GM18870 (cell line): ENCODE measurements at regions not wholly inside any gene's neighbourhood (a gene's known extent, or its start where the extent isn't known, plus 50 kb on each side); places are given as distances from the start of the nearest gene placed in this dataset.

ENCODE experiments used
- ATAC-seq: cut with Tn5 transposase; IDR thresholded peaks from one replicate; pipeline ENCODE4 v1.9.1; 2021; ENCODE audit warnings: moderate library complexity; ENCODE audit not compliant: unreplicated experiment

- ATAC-seq: no peak
Observed at GRCh38 chr16:66219491-66219890, 147.0 kb upstream of the CDH5 start.

GRCh38 chr16:66212428-66212827 lies 154.1 kb upstream of the CDH5 start:
- no peak for ATAC-seq

- no peak for ATAC-seq
Observed at GRCh38 chr16:66211651-66212050, 154.8 kb upstream of the CDH5 start.

- ATAC-seq: no peak
Observed at GRCh38 chr16:66207883-66208265, 158.6 kb upstream of the CDH5 start.

GRCh38 chr16:66207139-66207882 lies 159.2 kb upstream of the CDH5 start:
- no peak for ATAC-seq

- ATAC-seq: no peak
Observed at GRCh38 chr16:66206363-66206762, 160.1 kb upstream of the CDH5 start.

GRCh38 chr16:66205287-66206231 lies 160.9 kb upstream of the CDH5 start:
- no peak for ATAC-seq

- no peak for ATAC-seq
Observed at GRCh38 chr16:66204756-66205155, 161.7 kb upstream of the CDH5 start.

- no peak for ATAC-seq
Observed at GRCh38 chr16:66203476-66203875, 163.0 kb upstream of the CDH5 start.

- no peak for ATAC-seq
Observed at GRCh38 chr16:66199189-66199588, 167.3 kb upstream of the CDH5 start.

- no peak for ATAC-seq
Observed at GRCh38 chr16:66198641-66199040, 167.8 kb upstream of the CDH5 start.

- ATAC-seq: no peak
Observed at GRCh38 chr16:66197668-66198278, 168.7 kb upstream of the CDH5 start.

- ATAC-seq: no peak
Observed at GRCh38 chr16:66196770-66197169, 169.7 kb upstream of the CDH5 start.

- ATAC-seq: no peak
Observed at GRCh38 chr16:66194866-66195265, 171.6 kb upstream of the CDH5 start.

- no peak for ATAC-seq
Observed at GRCh38 chr16:66193543-66194229, 172.8 kb upstream of the CDH5 start.

GRCh38 chr16:66190411-66190810 lies 176.1 kb upstream of the CDH5 start:
- no peak for ATAC-seq

GRCh38 chr16:66189951-66190350 lies 176.5 kb upstream of the CDH5 start:
- no peak for ATAC-seq

- no peak for ATAC-seq
Observed at GRCh38 chr16:66188917-66189725, 177.4 kb upstream of the CDH5 start.

GRCh38 chr16:66186251-66186785 lies 180.2 kb upstream of the CDH5 start:
- ATAC-seq: no peak

GRCh38 chr16:66182592-66182991 lies 183.9 kb upstream of the CDH5 start:
- ATAC-seq: no peak
